GM12892 (cell line): ENCODE measurements at regions not wholly inside any gene's neighbourhood (a gene's known extent, or its start where the extent isn't known, plus 50 kb on each side); places are given as distances from the start of the nearest gene placed in this dataset.

Source experiments
- POLR2A ChIP-seq: IDR thresholded peaks from 2 replicates; pipeline ENCODE4 v1.6.1; 2011; ENCODE audit warnings: low read depth, low read length, control low read depth
- POLR2AphosphoS5 ChIP-seq: IDR thresholded peaks from 2 replicates; pipeline ENCODE4 v1.6.1; 2011; ENCODE audit warnings: low read depth, low read length, control low read depth
- TAF1 ChIP-seq: IDR thresholded peaks from 2 replicates; pipeline ENCODE4 v1.6.1; 2011; ENCODE audit warnings: low read depth, mild to moderate bottlenecking, control low read depth, low read length, borderline replicate concordance

- TF ChIP-seq POLR2A: no peak
- TF ChIP-seq POLR2AphosphoS5: no peak
- TF ChIP-seq TAF1: no peak
Measured at GRCh38 chr1:58896246-58897183, 112.7 kb upstream of the JUN start.
